Astrocyte (in vitro differentiated cells and primary cell): ENCODE measurements at regions not wholly inside any gene's neighbourhood (a gene's known extent, or its start where the extent isn't known, plus 50 kb on each side); places are given as distances from the start of the nearest gene placed in this dataset.

Source experiments
- DNase-seq: peaks from one replicate; pipeline ENCODE4 v3.0.0-alpha.2; 2010; ENCODE audit warnings: low read depth
- FAIRE-seq: peaks from 2 replicates; lab custom pipeline; 2011; peaks lifted over from hg19 to GRCh38; lab: Jason Lieb, UNC
- H2AFZ ChIP-seq: 2 replicates; pipeline ENCODE4 v1.6.0; 2012; ENCODE audit warnings: low read depth, low read length, inconsistent platforms
- H3K27ac ChIP-seq: 2 replicates; pipeline ENCODE4 v1.5.1; 2011; ENCODE audit warnings: low read depth, low read length, inconsistent platforms
- H3K27me3 ChIP-seq: 2 replicates; pipeline ENCODE4 v1.6.0; 2011; ENCODE audit warnings: low read length, inconsistent platforms; ENCODE audit not compliant: insufficient read depth
- H3K36me3 ChIP-seq: 2 replicates; pipeline ENCODE4 v1.5.1; 2011; ENCODE audit warnings: low read length, inconsistent platforms; ENCODE audit not compliant: insufficient read depth
- H3K4me1 ChIP-seq: 2 replicates; pipeline ENCODE4 v1.5.1; 2011; ENCODE audit warnings: low read length, inconsistent platforms; ENCODE audit not compliant: insufficient read depth
- H3K4me2 ChIP-seq: 2 replicates; pipeline ENCODE4 v1.6.0; 2012; ENCODE audit warnings: low read length, inconsistent platforms
- H3K4me3 ChIP-seq: 2 replicates; pipeline ENCODE4 v1.5.1; 2011; ENCODE audit warnings: low read depth, mild to moderate bottlenecking, low read length, inconsistent platforms; ENCODE audit not compliant: insufficient read depth
- H3K79me2 ChIP-seq: 2 replicates; pipeline ENCODE4 v1.6.0; 2012; ENCODE audit warnings: mild to moderate bottlenecking, low read length, inconsistent platforms; ENCODE audit not compliant: insufficient read depth
- H3K9ac ChIP-seq: 2 replicates; pipeline ENCODE4 v1.6.0; 2012; ENCODE audit warnings: mild to moderate bottlenecking, low read length, inconsistent platforms
- H3K9me3 ChIP-seq: 2 replicates; pipeline ENCODE4 v1.5.1; 2012; ENCODE audit warnings: low read depth, mild to moderate bottlenecking, low read length, inconsistent platforms; ENCODE audit not compliant: insufficient read depth
- H4K20me1 ChIP-seq: 2 replicates; pipeline ENCODE4 v1.6.0; 2012; ENCODE audit warnings: low read length, inconsistent platforms; ENCODE audit not compliant: insufficient read depth
- H3K27ac Mint-ChIP-seq: one replicate; pipeline ENCODE4 v1.8.0; 2021; ENCODE audit warnings: mild to moderate bottlenecking, mixed read lengths; ENCODE audit not compliant: unreplicated experiment
- H3K27me3 Mint-ChIP-seq: one replicate; pipeline ENCODE4 v1.8.0; 2021; ENCODE audit warnings: low read depth, mixed read lengths; ENCODE audit not compliant: unreplicated experiment
- H3K36me3 Mint-ChIP-seq: one replicate; pipeline ENCODE4 v1.8.0; 2021; ENCODE audit warnings: low read depth, mixed read lengths; ENCODE audit not compliant: unreplicated experiment
- H3K4me1 Mint-ChIP-seq: one replicate; pipeline ENCODE4 v1.8.0; 2021; ENCODE audit warnings: low read depth, mixed read lengths; ENCODE audit not compliant: unreplicated experiment
- H3K4me3 Mint-ChIP-seq: one replicate; pipeline ENCODE4 v1.8.0; 2021; ENCODE audit warnings: mild to moderate bottlenecking, moderate library complexity, mixed read lengths; ENCODE audit not compliant: unreplicated experiment
- H3K9me3 Mint-ChIP-seq: one replicate; pipeline ENCODE4 v1.8.0; 2021; ENCODE audit warnings: mild to moderate bottlenecking, mixed read lengths; ENCODE audit not compliant: unreplicated experiment
- CTCF ChIP-seq: IDR thresholded peaks from 2 replicates; pipeline ENCODE4 v1.5.1; 2011; ENCODE audit warnings: low read depth, mild to moderate bottlenecking, inconsistent platforms, low read length, moderate library complexity; ENCODE audit not compliant: insufficient read depth
- EZH2 ChIP-seq: IDR thresholded peaks from 2 replicates; pipeline ENCODE4 v1.6.1; 2012; ENCODE audit warnings: mild to moderate bottlenecking, low read length, inconsistent platforms; ENCODE audit not compliant: insufficient read depth

- H3K4me1 Mint-ChIP-seq: peaks cover 8% of the 10 kb centered on the region
- H3K4me3 Mint-ChIP-seq: no peak overlapping the region
- no peak overlapping the region for H3K27ac ChIP-seq
- no peaks in the 10 kb centered on the region for H4K20me1 ChIP-seq
- no peak overlapping the region for H3K9ac ChIP-seq
- no peaks in the 10 kb centered on the region for H3K36me3 ChIP-seq
- H3K9me3 ChIP-seq: no peaks in the 10 kb centered on the region
- H3K4me3 ChIP-seq: no peak overlapping the region
- no peaks in the 10 kb centered on the region for H3K36me3 Mint-ChIP-seq
- no peak overlapping the region for H3K4me2 ChIP-seq
- no peaks in the 10 kb centered on the region for H3K27me3 Mint-ChIP-seq
- FAIRE-seq: no peak
- no peak for TF ChIP-seq CTCF
- no peak for TF ChIP-seq EZH2
- H3K9me3 Mint-ChIP-seq: peaks cover 3% of the 10 kb centered on the region
- H3K27ac Mint-ChIP-seq: no peak overlapping the region
- H3K27me3 ChIP-seq: no peaks in the 10 kb centered on the region
- H2AFZ ChIP-seq: no peak overlapping the region
- DNase-seq: peak; percentile 43
- H3K79me2 ChIP-seq: no peaks in the 10 kb centered on the region
- H3K4me1 ChIP-seq: peaks cover 3% of the 10 kb centered on the region
Observed at GRCh38 chr12:67593041-67593440, 55.5 kb upstream of the DYRK2 start.

GRCh38 chr12:67593461-67594330, 54.8 kb upstream of the DYRK2 start:
- no peak for TF ChIP-seq EZH2
- no peak for TF ChIP-seq CTCF
- peaks cover 8% of the 10 kb centered on the region for H3K4me1 Mint-ChIP-seq
- H3K9me3 Mint-ChIP-seq: peaks cover 3% of the 10 kb centered on the region

GRCh38 chr12:67594888-67595287, 53.7 kb upstream of the DYRK2 start:
- no peak overlapping the region for H3K4me3 ChIP-seq
- TF ChIP-seq EZH2 (no peak), CTCF (no peak)
- H3K79me2 ChIP-seq: no peaks in the 10 kb centered on the region
- H3K27ac ChIP-seq: no peak overlapping the region
- no peaks in the 10 kb centered on the region for H3K27me3 Mint-ChIP-seq
- H3K4me2 ChIP-seq: no peak overlapping the region
- H3K36me3 Mint-ChIP-seq: no peaks in the 10 kb centered on the region
- FAIRE-seq (peak; percentile 23), DNase-seq (no peak)
- peaks cover 8% of the 10 kb centered on the region for H3K4me1 Mint-ChIP-seq
- peaks cover 3% of the 10 kb centered on the region for H3K4me1 ChIP-seq
- no peaks in the 10 kb centered on the region for H3K9me3 ChIP-seq
- no peaks in the 10 kb centered on the region for H3K36me3 ChIP-seq
- no peaks in the 10 kb centered on the region for H3K27me3 ChIP-seq
- no peak overlapping the region for H2AFZ ChIP-seq
- H3K9ac ChIP-seq: no peak overlapping the region
- H3K27ac Mint-ChIP-seq: no peak overlapping the region
- H3K9me3 Mint-ChIP-seq: peaks cover 3% of the 10 kb centered on the region
- H3K4me3 Mint-ChIP-seq: no peak overlapping the region
- H4K20me1 ChIP-seq: no peaks in the 10 kb centered on the region

More at GRCh38 chr12:67593461-67594330, 54.8 kb upstream of the DYRK2 start:
- Histone ChIP-seq H3K9ac (no peak overlapping the region), H3K79me2 (no peaks in the 10 kb centered on the region), H3K36me3 (no peaks in the 10 kb centered on the region), H2AFZ (no peak overlapping the region), H3K9me3 (no peaks in the 10 kb centered on the region), H3K27ac (no peak overlapping the region), H3K4me1 (peaks cover 3% of the 10 kb centered on the region), H3K4me2 (no peak overlapping the region), H3K27me3 (no peaks in the 10 kb centered on the region), H4K20me1 (no peaks in the 10 kb centered on the region), H3K4me3 (no peak overlapping the region)
- H3K36me3 Mint-ChIP-seq: no peaks in the 10 kb centered on the region
- DNase-seq (no peak), FAIRE-seq (no peak)
- H3K4me3 Mint-ChIP-seq: no peak overlapping the region
- no peaks in the 10 kb centered on the region for H3K27me3 Mint-ChIP-seq
- H3K27ac Mint-ChIP-seq: no peak overlapping the region
